ENCODE measurements at regions not wholly inside any gene's neighbourhood (a gene's known extent, or its start where the extent isn't known, plus 50 kb on each side); places are given as distances from the start of the nearest gene placed in this dataset.

DNA sequence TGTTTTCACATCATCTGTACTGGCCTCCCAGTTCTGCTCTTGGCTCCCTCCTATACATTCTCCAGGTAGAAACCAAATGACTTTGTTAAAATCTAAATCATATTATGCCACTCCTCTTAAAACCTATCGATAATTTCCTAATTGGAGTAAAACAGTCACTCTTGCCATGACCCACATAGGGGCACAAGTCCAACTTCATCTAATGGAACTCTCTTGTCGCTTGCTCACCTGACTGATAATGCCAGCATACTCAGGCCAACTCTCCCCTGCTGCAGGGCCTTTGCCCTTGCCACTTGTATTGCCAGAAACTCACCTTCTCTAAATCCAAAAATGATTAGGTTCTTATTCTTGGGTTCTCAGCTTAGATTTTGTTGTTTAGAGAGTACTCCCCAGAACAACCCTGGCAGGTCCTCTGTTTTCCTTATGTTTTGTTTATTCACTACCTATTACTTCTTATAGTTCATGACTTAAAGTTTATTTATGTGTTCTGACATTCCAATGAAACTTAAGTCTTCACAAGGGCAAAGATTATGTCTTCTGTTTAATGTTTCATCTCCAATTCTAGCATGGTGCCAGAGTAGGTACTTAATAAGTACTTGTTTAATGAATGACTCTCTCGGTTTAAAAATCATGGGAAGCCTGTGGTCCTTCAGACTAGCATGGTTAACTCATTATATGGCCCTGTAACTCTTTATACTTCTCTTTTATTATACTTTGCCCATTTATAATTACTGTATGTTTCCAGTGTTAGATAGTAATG, 345.9 kb upstream of the SMIM30 start:
- H3K4me2 ChIP-seq (ENCODE audit: control insufficient read depth, insufficient read depth): no peak overlapping the region
- no peak overlapping the region for H3K27ac ChIP-seq (ENCODE audit: control insufficient read depth, insufficient read depth)
- no peaks in the 10 kb centered on the region for H3K4me1 ChIP-seq (ENCODE audit: control insufficient read depth, insufficient read depth, low read length)
- intact Hi-C loops (cut with micrococcal nuclease; ENCODE audit: unreplicated experiment) (no loop called here), in situ Hi-C loops (cut with MboI) (no loop called here)
- POLR2A ChIA-PET: no interaction called here
- no TSS peak for BruUV-seq (replicated peaks)
- no peak overlapping the region for H3K9ac ChIP-seq (ENCODE audit: control insufficient read depth, insufficient read depth, low read length)
- no peaks in the 10 kb centered on the region for H3K27me3 ChIP-seq (replicated peaks in 1 of 2; ENCODE audit: control insufficient read depth in 2 of 2, insufficient read depth in 2 of 2, low read length in 1 of 2)
- no peak for ATAC-seq
- no peaks in the 10 kb centered on the region for H4K20me1 ChIP-seq (ENCODE audit: control insufficient read depth, insufficient read depth)
- H3K9me3 ChIP-seq (replicated peaks; ENCODE audit: control insufficient read depth, insufficient read depth, low read length): no peaks in the 10 kb centered on the region
- no peak overlapping the region for H2AFZ ChIP-seq (ENCODE audit: control insufficient read depth, low read depth, low read length)
- no peak for FAIRE-seq
- H3K36me3 ChIP-seq (ENCODE audit: control insufficient read depth in 2 of 2, insufficient read depth in 2 of 2, low read length in 1 of 2): no peaks in the 10 kb centered on the region
- H3K4me3 ChIP-seq: no peak overlapping the region
- SMC1A ChIA-PET (ENCODE audit: uncharacterized antibody, unreplicated experiment): no interaction called here
- H3K79me2 ChIP-seq (ENCODE audit: control insufficient read depth, insufficient read depth, low read length): no peaks in the 10 kb centered on the region
- RAD21 ChIA-PET (ENCODE audit: unreplicated experiment): no interaction called here
- TF ChIP-seq, protein P1, sequence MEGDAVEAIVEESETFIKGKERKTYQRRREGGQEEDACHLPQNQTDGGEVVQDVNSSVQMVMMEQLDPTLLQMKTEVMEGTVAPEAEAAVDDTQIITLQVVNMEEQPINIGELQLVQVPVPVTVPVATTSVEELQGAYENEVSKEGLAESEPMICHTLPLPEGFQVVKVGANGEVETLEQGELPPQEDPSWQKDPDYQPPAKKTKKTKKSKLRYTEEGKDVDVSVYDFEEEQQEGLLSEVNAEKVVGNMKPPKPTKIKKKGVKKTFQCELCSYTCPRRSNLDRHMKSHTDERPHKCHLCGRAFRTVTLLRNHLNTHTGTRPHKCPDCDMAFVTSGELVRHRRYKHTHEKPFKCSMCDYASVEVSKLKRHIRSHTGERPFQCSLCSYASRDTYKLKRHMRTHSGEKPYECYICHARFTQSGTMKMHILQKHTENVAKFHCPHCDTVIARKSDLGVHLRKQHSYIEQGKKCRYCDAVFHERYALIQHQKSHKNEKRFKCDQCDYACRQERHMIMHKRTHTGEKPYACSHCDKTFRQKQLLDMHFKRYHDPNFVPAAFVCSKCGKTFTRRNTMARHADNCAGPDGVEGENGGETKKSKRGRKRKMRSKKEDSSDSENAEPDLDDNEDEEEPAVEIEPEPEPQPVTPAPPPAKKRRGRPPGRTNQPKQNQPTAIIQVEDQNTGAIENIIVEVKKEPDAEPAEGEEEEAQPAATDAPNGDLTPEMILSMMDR (IDR thresholded peaks at IDR 0.05 in 2 of 3, conservative IDR thresholded peaks at IDR 0.05 in 1 of 3; ENCODE audit: control insufficient read depth in 2 of 3, extremely low read depth in 1 of 3, insufficient read depth in 1 of 3, low read depth in 3 of 3, low read length in 3 of 3): no peak
- TF ChIP-seq TBL1XR1 (IDR thresholded peaks at IDR 0.05; ENCODE audit: low read depth, low read length) (no peak), MXI1 (IDR thresholded peaks at IDR 0.05; ENCODE audit: low read depth, low read length) (no peak), HDAC6 (IDR thresholded peaks at IDR 0.05; ENCODE audit: unreplicated experiment) (no peak), SMAD1 (IDR thresholded peaks at IDR 0.05; ENCODE audit: low read depth, partially characterized antibody) (no peak), TARDBP (IDR thresholded peaks at IDR 0.05; ENCODE audit: borderline replicate concordance) (no peak), NBN (IDR thresholded peaks at IDR 0.05) (no peak), USF1 (IDR thresholded peaks at IDR 0.05; ENCODE audit: borderline replicate concordance, extremely low read length, insufficient read depth, low read depth, low read length) (no peak), NFIC (IDR thresholded peaks at IDR 0.05; ENCODE audit: low read depth, low read length) (no peak), IKZF2 (IDR thresholded peaks at IDR 0.05) (no peak), CBX5 (IDR thresholded peaks at IDR 0.05; ENCODE audit: low read depth) (no peak), NR2F1 (conservative IDR thresholded peaks at IDR 0.05) (no peak), ZNF217 (IDR thresholded peaks at IDR 0.05) (no peak), USF2 (IDR thresholded peaks at IDR 0.05; ENCODE audit: borderline replicate concordance, low read depth, low read length) (no peak), BCL3 (IDR thresholded peaks at IDR 0.05; ENCODE audit: borderline replicate concordance, insufficient read depth, low read depth, low read length, poor library complexity, severe bottlenecking) (no peak)
- CTCF ChIA-PET: no interaction called here
- DNase-seq (ENCODE audit: low read depth, low spot score): no peak
- WGBS (ENCODE audit: insufficient coverage, insufficient replicate concordance, low lambda C conversion rate, missing lambda C conversion rate): 20% methylated on average over 3 of the region's 3 CpGs
